IPS DF 4.7 (cell line): ENCODE measurements at regions not wholly inside any gene's neighbourhood (a gene's known extent, or its start where the extent isn't known, plus 50 kb on each side); places are given as distances from the start of the nearest gene placed in this dataset.
"Not testable (repeated sequence)": the region's sequence is repeated elsewhere in the genome, so short reads cannot be mapped to it uniquely, and the experiment has no call there.

ENCODE experiments used
- DNase-seq: peaks from one replicate; pipeline ENCODE4 v3.0.0-alpha.2; 2013; ENCODE audit warnings: low spot score; ENCODE audit errors: extremely low read depth

DNA sequence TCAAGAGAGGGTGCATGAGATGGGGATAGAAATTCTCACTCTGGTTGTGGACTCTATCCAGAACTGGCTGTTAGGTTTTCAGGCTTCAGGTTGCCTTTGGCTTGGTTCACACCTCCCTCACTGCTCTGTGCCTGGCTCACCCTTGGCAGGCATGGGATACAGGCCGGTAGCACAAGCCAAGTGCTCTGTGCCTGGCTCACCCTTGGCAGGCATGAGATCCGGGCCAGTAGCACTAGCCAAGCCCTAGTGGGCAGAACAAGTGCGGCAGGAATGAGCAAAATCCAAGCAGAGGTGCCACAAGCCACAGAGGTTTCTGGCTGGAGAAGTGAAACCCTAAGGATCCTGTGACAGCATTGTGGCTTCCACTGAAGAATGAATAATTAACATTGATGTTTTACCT lies 1642.3 kb downstream of the C4orf33 start:
- DNase-seq, result no peak

DNA sequence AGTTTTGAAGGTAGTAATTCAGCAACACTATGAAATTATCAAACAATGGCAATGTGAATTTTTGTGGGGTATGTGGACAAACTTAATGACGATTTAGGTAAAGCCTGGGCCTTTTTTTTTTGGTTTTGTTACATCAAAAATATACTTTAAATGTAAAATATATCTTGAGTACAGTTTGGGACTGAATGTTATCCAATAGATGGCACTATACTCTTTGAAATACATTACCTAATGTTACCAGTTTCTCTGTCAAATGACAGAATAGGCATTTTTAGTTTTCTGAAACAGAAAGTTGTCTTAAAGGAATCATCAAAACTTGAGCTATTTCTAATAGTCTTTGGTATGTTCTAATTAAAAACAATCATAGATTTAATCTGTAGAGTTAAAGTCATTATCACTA lies 1651.9 kb downstream of the C4orf33 start:
- no peak for DNase-seq

DNA sequence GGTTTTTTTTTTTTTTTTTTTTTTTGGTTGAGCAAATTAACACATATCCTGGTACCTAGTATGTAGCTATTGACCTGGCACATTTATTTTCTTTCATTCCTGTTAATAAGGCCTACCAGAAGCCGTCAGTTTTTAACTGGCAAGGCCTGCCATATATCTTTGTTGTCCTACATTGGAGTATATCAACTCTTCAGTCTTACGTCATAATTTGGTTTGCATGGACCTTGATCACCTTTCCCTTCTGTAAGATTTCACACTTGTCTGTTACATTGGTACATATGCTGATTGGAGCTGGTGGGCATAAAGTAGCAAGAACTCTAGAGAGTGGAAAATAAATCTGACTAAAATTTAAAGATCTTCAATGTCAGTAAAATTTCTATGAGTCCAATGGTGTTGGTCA lies 1658.0 kb downstream of the C4orf33 start:
- DNase-seq, result no peak

DNA sequence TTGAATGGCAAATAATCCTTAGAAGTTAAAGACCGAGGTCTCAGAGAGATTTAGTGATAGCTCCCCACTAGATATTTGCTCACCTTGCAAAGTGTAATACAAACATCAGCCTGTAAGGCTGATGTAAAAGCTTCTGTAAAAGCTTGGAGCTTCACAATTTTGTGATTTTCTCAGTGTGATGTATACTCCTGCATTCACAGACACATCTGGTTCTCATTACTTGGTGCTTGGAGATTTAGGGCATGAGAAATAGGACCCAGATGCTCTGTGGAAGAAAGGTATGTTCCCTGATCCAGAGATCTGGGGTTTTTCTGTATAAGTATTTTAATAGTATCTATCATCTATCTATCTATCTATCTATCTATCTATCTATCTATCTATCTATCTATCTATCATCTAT lies 1664.3 kb downstream of the C4orf33 start:
- no peak for DNase-seq

DNA sequence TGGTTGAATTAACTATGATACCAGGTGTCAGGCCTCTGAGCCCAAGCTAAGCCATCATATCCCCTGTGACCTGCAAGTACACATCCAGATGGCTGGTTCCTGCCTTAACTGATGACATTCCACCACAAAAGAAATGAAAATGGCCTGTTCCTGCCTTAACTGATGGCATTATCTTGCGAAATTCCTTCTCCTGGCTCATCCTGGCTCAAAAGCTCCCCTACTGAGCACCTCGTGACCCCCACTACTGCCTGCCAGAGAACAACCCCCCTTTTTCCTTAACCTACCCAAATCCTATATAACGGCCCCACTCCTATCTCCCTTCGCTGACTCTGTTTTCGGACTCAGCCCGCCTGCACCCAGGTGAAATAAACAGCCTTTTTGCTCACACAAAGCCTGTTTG lies 1671.4 kb downstream of the C4orf33 start:
- not testable (repeated sequence) for DNase-seq

DNA sequence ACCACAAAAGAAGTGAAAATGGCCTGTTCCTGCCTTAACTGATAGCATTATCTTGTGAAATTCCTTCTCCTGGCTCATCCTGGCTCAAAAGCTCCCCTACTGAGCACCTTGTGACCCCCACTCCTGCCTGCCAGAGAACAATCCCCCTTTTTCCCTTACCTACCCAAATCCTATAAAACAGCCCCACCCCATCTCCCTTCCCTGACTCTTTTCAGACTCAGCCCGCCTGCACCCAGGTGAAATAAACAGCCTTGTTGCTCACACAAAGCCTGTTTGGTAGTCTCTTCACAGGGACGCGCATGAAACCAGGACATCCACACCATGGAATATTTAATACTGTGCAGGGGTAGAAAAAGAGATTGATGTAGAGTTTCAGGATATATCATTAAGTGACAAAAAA lies 1677.0 kb downstream of the C4orf33 start:
- not testable (repeated sequence) for DNase-seq

DNA sequence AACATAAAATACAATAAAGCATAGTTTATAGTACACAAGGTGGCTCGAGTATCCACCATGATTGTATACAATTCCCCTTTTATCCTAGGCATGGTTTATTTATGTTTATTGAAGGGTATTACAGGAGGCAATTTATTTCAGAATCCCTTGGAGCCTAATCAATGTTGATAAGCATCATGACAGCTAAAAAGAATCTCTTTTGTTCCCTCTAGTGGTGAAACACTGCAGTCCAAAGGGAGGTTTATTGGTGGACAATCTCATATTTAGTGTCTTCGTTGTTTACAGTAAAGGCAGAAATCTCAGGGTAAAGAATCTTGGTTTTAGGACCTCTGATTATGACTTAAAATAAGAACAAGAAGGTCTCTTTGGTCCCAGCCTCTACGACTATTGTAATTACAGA lies 1712.5 kb downstream of the C4orf33 start:
- peak; percentile 25 for DNase-seq

DNA sequence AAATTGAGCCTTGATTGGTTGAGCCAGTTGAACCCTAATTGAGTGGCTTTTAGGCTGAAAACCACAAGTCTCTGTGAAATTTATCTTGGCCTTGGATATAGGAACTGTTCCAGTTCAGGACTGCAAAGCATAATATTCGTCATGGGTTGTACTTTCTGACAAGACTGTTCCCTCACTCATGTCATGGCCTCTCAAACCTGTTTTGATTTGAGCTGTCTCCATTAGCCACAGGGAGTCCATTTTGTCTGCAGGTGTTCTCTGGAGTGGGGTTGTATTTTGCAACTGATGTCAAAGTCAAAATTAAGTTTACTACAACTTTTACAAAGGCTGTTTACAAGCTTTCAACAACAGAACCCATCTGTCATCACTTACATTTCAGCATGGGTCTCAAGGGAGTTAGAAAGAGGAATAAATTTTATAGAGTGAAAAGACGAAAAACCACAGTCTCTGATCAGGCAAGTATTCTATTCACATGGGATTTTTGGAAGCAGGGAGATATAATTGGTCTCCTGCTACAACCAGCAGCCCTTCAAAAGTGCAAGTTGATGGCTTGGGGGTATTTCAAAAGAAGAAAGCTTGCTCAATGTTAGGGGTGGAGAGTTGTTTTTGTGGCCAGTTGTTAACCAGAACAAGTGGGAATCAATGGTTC lies 1716.3 kb downstream of the C4orf33 start:
- DNase-seq, result no peak

DNA sequence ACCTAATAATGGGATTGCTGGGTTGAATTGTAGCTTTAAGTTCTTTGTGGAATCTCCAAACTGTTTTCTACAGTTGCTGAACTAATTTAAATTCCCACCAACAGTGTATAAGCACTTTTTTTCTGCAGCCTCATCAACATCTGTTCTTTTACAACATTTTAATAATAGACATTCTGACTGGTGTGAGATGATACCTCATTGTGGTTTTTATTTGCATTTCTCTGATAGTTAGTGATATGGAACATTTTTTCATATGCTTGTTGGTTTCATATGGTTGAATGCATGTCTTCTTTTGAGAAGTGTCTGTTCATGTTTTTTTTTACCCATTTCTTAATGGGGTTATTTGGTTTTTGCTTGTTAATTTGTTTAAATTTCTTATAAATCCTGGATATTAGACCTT lies 1718.9 kb downstream of the C4orf33 start:
- no peak for DNase-seq

DNA sequence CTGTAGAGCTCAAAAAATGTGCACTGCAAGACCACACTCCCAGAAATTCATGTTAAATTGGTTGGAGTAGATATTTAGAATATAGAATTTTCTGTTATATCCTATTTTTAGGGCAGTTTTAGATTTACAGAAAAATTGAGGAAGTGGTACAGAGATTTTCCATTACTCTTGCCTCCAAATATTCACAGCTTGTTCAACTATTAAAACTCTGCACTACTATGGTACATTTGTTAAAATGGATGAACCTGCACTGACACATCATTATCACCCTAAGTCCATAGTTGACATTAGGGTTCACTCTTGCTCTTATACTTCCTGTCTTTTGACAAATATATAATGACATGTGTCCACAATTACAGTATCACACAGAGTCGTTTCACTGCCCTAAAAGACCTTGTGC lies 1724.5 kb downstream of the C4orf33 start:
- DNase-seq, result no peak

DNA sequence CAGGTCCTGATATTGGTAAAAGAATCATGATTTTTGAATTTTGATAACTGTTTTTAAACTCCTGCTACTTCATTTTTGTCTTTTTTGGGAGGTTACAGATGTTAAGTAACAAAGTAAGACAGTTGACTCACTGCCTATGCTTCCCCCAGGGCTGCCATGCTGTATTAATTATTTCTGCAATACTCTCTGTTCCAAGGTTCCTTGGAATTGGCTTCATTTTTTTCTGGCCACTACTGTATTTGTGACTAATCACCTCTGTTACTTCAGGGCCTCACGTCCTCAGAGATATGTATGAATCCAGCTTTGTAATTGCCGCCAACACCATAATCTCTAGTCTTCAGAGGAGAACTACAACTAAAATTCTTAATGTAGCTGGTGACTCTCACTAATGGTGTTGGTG lies 1729.3 kb downstream of the C4orf33 start:
- no peak for DNase-seq

DNA sequence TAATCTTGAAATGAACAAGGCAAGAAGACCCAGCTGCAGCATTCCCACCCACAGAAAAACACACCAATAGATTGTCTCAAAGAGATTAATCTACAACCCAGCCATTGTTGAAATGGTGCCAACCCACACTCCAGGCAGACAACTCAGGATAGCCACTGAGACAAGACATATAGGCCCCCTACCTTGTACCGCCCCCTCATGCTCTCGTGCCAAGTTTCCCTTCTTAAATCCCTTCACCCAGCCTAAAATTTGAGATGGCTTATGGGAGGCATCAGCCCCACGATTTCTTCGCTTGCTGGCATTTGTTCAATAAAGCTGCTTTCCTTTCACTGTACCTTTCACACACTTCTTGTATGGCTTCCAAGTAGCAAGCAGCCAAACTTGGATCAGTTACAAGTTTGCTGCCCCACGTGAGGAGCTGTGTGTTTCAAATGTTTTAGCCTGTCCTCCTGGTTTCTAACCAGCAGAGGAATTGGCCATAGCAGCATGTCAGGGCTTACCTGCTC lies 1754.1 kb downstream of the C4orf33 start:
- DNase-seq, result no peak

DNA sequence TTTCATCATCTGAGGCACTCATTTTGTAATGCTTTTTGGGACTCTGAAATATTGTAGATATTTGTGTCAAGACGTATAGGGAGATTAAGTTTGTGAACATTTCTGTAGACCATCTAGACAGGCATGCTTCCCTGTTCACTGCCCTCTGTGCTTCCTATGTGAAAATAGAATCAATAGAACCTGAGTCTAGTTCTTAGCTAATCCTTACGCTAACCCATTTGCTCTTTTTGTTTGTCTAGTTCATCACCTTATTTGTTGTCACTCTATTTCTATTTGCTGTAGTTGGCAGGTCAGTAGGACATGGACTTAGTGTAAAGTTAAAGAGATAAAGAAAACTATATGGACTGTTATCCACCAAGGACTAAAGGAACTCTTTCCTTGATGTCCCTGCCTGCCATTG lies 1755.2 kb downstream of the C4orf33 start:
- DNase-seq, result no peak

DNA sequence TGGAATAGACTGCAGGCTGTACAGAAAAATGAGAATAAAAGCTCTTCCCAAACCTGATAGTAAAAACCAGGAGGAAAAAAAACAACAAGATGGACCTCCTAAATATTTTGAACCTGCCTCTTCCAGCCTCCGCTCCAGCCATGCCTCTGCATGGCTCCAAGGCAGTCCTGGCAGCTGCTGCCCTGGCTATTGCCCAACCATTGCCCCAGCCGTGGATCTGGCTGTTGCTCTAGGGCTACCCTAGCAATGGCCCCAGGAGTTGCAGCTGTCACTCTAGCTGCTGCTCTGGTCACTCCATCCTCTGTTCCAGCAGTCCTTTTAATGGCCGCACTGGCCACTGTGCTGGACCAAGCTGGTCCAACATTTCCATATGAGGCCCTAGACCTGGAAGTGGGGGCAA lies 1756.0 kb downstream of the C4orf33 start:
- DNase-seq, result no peak

DNA sequence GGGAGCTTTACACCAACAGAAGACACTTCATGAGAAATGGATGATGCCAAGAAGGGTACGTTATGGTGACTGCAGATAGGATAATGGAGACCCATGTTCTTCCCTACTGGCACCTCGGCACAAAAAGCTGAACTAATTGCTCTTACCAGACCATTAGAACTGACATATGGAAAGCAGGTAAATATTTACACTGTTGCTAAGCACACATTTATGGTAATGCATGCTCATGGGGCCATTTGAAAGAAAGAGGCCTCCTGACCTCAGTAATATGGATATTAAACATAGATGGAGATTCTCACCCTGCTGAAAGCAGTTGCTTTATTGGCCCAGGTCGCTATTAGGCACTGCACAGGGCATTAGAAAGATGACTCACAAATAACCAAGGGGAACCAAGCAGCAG lies 1759.6 kb downstream of the C4orf33 start:
- DNase-seq, result no peak

DNA sequence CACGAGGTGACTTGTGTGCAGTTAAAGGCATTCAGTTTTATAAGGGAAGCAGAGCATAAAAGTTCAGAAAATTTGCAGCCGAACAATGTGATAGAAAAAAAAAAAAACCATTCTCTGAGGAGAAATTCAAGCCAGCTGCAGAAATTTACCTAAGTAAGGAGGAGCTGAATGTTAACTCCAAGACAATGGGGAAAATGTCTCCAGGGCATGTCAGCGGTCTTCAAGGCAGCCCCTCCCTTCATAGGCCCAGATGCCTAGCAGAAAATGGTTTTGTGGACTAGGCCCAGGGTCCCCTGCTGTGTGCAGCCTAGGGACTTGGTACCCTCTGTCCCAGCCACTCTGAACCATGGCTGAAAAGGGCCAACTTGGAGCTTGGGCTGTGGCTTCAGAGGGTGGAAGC lies 1764.0 kb downstream of the C4orf33 start:
- no peak for DNase-seq

DNA sequence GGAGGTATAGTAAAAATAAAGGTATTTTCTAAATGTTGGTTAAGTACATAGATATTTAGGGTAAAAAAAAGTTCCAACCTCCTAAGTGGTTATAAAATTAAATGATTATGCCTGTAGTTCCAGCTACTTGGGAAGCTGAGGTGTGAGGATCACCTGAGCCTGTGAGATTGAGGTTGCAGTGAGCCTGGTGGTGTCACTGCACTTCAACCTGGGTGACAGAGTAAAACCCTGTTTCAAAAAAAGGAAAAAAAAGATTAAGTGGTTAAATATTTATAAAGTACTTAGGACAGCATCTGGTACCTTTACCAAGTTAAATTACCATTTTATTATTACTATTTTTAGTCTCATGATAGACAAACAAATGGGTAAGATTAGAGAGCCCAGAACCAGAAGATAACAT lies 1801.0 kb downstream of the C4orf33 start:
- no peak for DNase-seq

DNA sequence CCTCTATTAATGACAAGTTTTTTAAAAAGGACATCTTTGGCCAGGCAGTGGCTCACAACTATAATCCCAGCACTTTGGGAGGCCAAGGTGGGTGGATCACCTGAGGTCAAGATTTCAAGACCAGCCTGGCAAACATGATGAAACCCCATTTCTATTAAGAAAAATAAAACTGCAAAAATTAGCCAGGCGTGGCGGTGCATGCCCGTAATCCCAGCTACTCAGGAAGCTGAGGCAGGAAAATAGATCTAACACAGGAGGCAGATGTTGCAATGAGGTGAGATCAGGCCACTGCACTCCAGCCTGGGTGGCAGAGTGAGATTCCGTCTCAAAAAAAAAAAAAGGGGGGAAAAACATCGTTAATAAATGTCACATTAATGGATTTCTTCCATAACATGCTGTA lies 1805.4 kb downstream of the C4orf33 start:
- no peak for DNase-seq

DNA sequence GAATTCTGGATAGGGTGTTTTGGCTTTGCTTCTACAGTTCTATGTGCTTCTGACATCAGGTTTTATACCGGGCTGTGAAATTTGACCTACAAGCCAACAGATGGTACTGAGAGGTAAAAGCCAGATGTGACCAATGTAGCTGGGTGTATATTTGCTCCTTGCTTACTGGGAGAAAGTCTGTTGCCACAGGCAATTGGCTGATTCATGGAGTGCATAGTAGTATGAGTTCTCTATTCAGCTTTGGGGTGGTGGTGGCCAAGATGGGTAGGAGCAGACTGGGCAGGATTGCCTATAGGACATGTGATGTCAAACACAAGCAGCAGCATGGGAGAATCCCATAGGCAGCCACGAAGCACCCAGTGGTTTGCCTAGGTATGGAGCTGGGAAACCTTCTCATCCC lies 1827.0 kb downstream of the C4orf33 start:
- DNase-seq, result no peak

DNA sequence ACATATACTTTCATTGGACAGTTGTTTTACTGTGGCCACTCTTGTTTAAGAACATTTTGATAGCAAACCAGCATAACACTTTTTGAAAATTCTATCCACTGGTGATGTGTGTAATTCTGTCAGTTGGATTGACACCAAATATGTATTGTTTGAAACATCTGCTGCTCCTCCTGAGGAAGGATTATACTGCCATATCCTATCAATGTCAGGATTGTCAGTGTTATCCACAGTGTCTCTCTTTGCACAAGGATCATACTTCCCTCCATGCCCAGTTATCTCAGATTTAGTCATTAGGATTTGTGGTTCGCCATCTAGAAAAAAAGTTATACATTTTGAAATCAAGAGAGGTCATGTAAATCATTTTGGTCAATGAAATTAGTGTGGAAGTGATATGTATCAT lies 1859.6 kb downstream of the C4orf33 start:
- no peak for DNase-seq

DNA sequence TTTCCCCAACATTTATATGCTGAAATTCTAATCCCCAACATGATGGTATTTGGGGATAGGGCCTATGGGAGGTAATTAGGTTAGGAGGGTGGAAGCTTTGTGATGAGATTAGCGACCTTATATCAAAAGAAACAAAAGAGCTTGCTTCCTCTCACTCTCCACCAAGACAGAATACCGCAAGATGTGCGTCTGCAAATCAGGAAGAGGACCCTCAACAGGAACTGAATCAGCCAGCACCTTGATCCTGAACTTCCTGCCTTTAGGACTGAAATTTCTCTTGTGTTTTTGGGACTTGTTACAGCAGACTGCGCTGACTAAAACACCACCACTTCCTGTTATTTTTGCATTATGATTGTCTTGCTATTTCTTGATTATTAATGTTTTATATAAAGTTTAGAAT lies 1889.4 kb downstream of the C4orf33 start:
- DNase-seq, result no peak

DNA sequence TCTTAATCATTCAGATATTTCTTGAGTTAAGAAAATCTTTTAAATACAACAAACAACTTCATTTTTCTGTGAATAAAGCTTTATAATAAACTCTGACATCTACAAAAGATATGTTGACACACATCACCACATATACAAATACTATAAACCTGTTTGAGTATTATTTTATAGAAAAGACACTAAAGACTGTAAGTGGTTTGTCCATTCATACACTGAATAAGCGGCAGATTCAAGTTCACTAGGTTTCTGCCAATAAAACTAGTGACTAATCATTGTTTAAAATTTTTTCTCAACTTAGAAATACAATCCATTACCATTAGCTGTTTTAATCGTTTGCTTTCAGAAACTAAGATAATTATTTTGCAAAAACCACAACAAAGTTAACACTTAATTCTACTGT lies 1900.0 kb downstream of the C4orf33 start:
- DNase-seq, result no peak

DNA sequence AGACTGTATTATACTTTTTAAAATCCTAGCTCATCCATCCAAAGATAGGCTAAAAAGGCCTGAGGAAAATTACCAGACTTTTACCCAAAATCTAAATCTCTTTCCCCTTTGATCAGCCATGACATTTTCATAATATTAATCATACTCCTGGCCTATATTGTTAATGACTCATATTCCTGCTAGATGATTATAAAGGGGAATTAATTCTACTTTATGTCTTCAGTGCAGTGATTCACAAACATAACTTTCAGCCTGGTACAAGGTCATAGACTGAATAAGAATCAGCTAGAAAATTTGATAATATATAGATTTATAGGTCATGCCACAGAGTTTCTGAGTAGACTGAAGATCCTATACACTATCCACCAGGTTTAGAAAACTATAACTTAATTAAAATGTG lies 1905.4 kb downstream of the C4orf33 start:
- no peak for DNase-seq

DNA sequence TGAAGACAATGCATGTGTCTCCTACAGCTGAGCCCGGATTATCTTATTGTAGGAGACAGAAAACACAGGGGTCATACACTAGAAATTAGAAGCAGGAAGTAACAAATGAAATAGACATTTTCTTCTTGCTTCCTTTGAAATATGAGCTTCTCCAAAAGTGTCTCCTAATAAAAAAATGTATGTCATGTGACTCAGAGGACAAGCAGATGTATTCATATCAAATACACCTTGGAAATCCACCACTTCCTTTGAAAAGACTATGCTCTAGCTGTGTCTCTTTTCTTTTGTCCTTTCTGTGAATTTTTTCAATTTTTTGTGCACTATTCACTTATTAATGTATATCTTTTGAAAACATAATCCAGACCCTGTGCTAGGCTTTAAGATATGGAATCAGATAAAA lies 1906.2 kb downstream of the C4orf33 start:
- DNase-seq, result no peak
